K562 (cell line): ENCODE measurements at regions not wholly inside any gene's neighbourhood (a gene's known extent, or its start where the extent isn't known, plus 50 kb on each side); places are given as distances from the start of the nearest gene placed in this dataset.
"Not testable (repeated sequence)": the region's sequence is repeated elsewhere in the genome, so short reads cannot be mapped to it uniquely, and the experiment has no call there.

ENCODE experiments used
- ATAC-seq: fragments of 200-7000 bp; cut with Tn5 transposase; 3 replicates; pipeline ENCODE4 v1.9.1; 2020; ENCODE audit warnings: moderate library complexity
- BruUV-seq: library from RNA; stranded (reverse); fragments of 400-500 nt; replicated peaks from 2 replicates; lab custom pipeline; 2021; lab: Mats Ljungman, UMichigan
- CTCF ChIA-PET: fragments of 300-600 bp; formaldehyde crosslinking; extraction: SDS; loops from one replicate; lab custom pipeline; 2021; ENCODE audit warnings: low intra/inter-chr PET ratio; lab: Yijun Ruan, JAX
- POLR2A ChIA-PET: fragments of 300-600, 350-650 bp; sonication (Branson Sonifier 250); formaldehyde crosslinking; extraction: SDS; loops from one replicate; lab custom pipeline; 2021; ENCODE audit warnings: antibody characterized with exemption, inconsistent platforms; lab: Yijun Ruan, JAX
- DNase-seq, 4 experiments: peaks; one replicate each; pipeline versions ENCODE4 v3.0.0 to v3.0.0-alpha.2; 2011 to 2018; ENCODE audit warnings: low spot score in 3 of 4, mixed read lengths in 3 of 4; ENCODE audit errors: extremely low read depth in 1 of 4
- FAIRE-seq: peaks from 2 replicates; lab custom pipeline; 2011; peaks lifted over from hg19 to GRCh38; lab: Jason Lieb, UNC
- H2AFZ ChIP-seq: 2 replicates; pipeline ENCODE4 v1.6.0; 2011; ENCODE audit warnings: low read depth, low read length, control low read depth, inconsistent platforms
- H3K27ac ChIP-seq: fragments of 200-600 bp; 3 replicates; pipeline ENCODE4 v1.8.0; 2011; ENCODE audit warnings: low read depth, mild to moderate bottlenecking, control low read depth, inconsistent platforms, low read length, moderate library complexity, mixed read lengths; ENCODE audit errors: extremely low read depth
- H3K27me3 ChIP-seq, 2 experiments: fragments of 300-600 bp in 1 of 2; 2 replicates in 1 of 2; 3 replicates in 1 of 2; pipeline versions ENCODE4 v1.6.0 to v1.8.0; 2011; ENCODE audit warnings: inconsistent platforms in 2 of 2, low read length in 2 of 2, mild to moderate bottlenecking in 1 of 2, mixed read lengths in 1 of 2, moderate library complexity in 1 of 2; ENCODE audit not compliant: control insufficient read depth in 2 of 2, insufficient read depth in 2 of 2
- H3K36me3 ChIP-seq: fragments of 300-600 bp; 3 replicates; pipeline ENCODE4 v1.8.0; 2011; ENCODE audit warnings: mild to moderate bottlenecking, low read length, inconsistent platforms; ENCODE audit not compliant: control insufficient read depth, insufficient read depth
- H3K4me1 ChIP-seq, 2 experiments: fragments of 200-600 bp in 1 of 2; replicated peaks in 1 of 2; 2 replicates in 1 of 2; 3 replicates in 1 of 2; pipeline versions ENCODE4 v1.5.1 to v1.8.0; 2011; ENCODE audit warnings: inconsistent platforms in 2 of 2, low read length in 2 of 2, mild to moderate bottlenecking in 1 of 2, mixed read lengths in 1 of 2, moderate library complexity in 1 of 2; ENCODE audit not compliant: control insufficient read depth in 2 of 2, insufficient read depth in 2 of 2
- H3K4me2 ChIP-seq: 2 replicates; pipeline ENCODE4 v1.6.1; 2011; ENCODE audit warnings: low read length, control low read depth, inconsistent platforms, mixed read lengths; ENCODE audit not compliant: insufficient read depth
- H3K4me3 ChIP-seq: fragments of 200-600 bp; sonication (generic), shearing (Covaris generic); 2 replicates; pipeline ENCODE4 v1.5.1; 2016; ENCODE audit warnings: control low read depth, inconsistent platforms
- H3K79me2 ChIP-seq: fragments of 200-600 bp; 3 replicates; pipeline ENCODE4 v1.8.0; 2011; ENCODE audit warnings: low read length, inconsistent platforms; ENCODE audit not compliant: control insufficient read depth, insufficient read depth
- H3K9ac ChIP-seq, 2 experiments: 2 replicates each; pipeline versions ENCODE4 v1.6.0 to v1.6.1; 2011; ENCODE audit warnings: low read depth in 2 of 2, low read length in 2 of 2, control low read depth in 1 of 2, inconsistent platforms in 1 of 2, mild to moderate bottlenecking in 1 of 2, mixed read lengths in 1 of 2; ENCODE audit not compliant: insufficient read depth in 1 of 2
- H3K9me1 ChIP-seq: one replicate; pipeline ENCODE4 v1.6.0; 2011; ENCODE audit warnings: inconsistent platforms, mild to moderate bottlenecking, low read length, moderate library complexity; ENCODE audit not compliant: control insufficient read depth, insufficient read depth
- H3K9me3 ChIP-seq: replicated peaks from 2 replicates; pipeline ENCODE4 v1.5.1; 2011; ENCODE audit warnings: low read depth, low read length, inconsistent platforms; ENCODE audit not compliant: control insufficient read depth, insufficient read depth
- H4K20me1 ChIP-seq: replicated peaks from 2 replicates; pipeline ENCODE4 v1.6.1; 2011; ENCODE audit warnings: low read length, inconsistent platforms, mixed read lengths; ENCODE audit not compliant: control insufficient read depth, insufficient read depth
- ARID3B ChIP-seq: fragments of 250-450 bp; sonication (Bioruptor Pico); IDR thresholded peaks from 2 replicates; pipeline ENCODE4 v1.4.0; 2020; ENCODE audit warnings: borderline replicate concordance
- NFE2 ChIP-seq: IDR thresholded peaks from 2 replicates; pipeline ENCODE4 v1.6.1; 2014; ENCODE audit warnings: antibody characterized with exemption, low read depth
- TGIF2 ChIP-seq: sonication (generic); formaldehyde crosslinking; IDR thresholded peaks from 2 replicates; pipeline ENCODE4 v1.8.1; 2022; ENCODE audit warnings: mild to moderate bottlenecking, missing genetic modification reagents, moderate library complexity
- ZNF407 ChIP-seq: fragments of 450-650 bp; IDR thresholded peaks from 2 replicates; pipeline ENCODE4 v1.6.1; 2016; ENCODE audit warnings: low read depth
- WGBS: fragments of 100-300 bp; shearing (Covaris generic); methylation state at CpG from one replicate; pipeline ENCODE4 v1.1.6; 2016; ENCODE audit warnings: low coverage, mixed read lengths; ENCODE audit not compliant: insufficient coverage; ENCODE audit errors: missing lambda C conversion rate; 5-methylcytosine and 5-hydroxymethylcytosine counted together
- in situ Hi-C: fragments of 300-500 bp; cut with MboI; formaldehyde crosslinking; loops from 4 replicates; pipeline ENCODE4 v1.15.0; 2018; ENCODE audit warnings: inconsistent platforms, mixed read lengths
- intact Hi-C: fragments of 100-400 bp; cut with micrococcal nuclease; formaldehyde crosslinking; loops from 2 replicates; pipeline ENCODE4 v1.14.2; 2022
- TF ChIP-seq, protein P1 (sequence below), 3 experiments: fragments of 200-800 bp in 1 of 3; fragments of 250-450 bp in 1 of 3; fragments of 450-650 bp in 1 of 3; sonication (Bioruptor Pico) in 1 of 3; sonication (Bioruptor generic) in 1 of 3; formaldehyde crosslinking in 1 of 3; IDR thresholded peaks; 2 replicates each; pipeline versions ENCODE4 v1.6.1 to v1.8.0; 2016 to 2022; ENCODE audit warnings: mild to moderate bottlenecking in 2 of 3, missing genetic modification characterization in 2 of 3, missing compliant biosample characterization in 1 of 3, moderate library complexity in 1 of 3

GRCh38 chr14:83006121-83006670 lies 1472.5 kb upstream of the SEL1L start (continued):
- no peak for TF ChIP-seq ARID3B
- TF ChIP-seq TGIF2 (CRISPR knock-in tag), result no peak
- TF ChIP-seq, protein P1, sequence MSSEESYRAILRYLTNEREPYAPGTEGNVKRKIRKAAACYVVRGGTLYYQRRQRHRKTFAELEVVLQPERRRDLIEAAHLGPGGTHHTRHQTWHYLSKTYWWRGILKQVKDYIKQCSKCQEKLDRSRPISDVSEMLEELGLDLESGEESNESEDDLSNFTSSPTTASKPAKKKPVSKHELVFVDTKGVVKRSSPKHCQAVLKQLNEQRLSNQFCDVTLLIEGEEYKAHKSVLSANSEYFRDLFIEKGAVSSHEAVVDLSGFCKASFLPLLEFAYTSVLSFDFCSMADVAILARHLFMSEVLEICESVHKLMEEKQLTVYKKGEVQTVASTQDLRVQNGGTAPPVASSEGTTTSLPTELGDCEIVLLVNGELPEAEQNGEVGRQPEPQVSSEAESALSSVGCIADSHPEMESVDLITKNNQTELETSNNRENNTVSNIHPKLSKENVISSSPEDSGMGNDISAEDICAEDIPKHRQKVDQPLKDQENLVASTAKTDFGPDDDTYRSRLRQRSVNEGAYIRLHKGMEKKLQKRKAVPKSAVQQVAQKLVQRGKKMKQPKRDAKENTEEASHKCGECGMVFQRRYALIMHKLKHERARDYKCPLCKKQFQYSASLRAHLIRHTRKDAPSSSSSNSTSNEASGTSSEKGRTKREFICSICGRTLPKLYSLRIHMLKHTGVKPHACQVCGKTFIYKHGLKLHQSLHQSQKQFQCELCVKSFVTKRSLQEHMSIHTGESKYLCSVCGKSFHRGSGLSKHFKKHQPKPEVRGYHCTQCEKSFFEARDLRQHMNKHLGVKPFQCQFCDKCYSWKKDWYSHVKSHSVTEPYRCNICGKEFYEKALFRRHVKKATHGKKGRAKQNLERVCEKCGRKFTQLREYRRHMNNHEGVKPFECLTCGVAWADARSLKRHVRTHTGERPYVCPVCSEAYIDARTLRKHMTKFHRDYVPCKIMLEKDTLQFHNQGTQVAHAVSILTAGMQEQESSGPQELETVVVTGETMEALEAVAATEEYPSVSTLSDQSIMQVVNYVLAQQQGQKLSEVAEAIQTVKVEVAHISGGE (CRISPR knock-in tag; IDR thresholded peaks at IDR 0.05), result no peak
- no peak for TF ChIP-seq NFE2
- TF ChIP-seq ZNF407, result no peak

DNA sequence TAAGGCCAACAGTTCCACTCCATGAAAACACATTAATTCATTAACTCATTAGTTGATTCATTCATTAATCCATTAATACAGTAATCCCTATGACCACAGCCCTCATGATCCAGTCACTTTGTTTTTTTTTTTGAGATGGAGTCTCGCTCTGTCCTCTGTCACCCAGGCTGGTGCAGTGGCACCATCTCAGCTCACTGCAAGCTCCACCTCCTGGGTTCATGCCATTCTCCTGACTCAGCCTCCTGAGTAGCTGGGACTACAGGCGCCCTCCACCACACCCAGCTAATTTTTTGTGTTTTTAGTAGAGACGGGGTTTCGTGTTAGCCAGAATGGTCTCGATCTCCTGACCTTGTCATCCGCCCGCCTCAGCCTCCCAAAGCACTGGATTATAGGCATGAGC lies 1473.4 kb upstream of the SEL1L start:
- H3K4me2 ChIP-seq, POLR2A ChIA-PET, H3K27ac ChIP-seq, H3K79me2 ChIP-seq, in situ Hi-C loops, intact Hi-C loops, H3K9ac ChIP-seq, H3K9me1 ChIP-seq, FAIRE-seq, H2AFZ ChIP-seq, H3K36me3 ChIP-seq, H3K9me3 ChIP-seq, H3K27me3 ChIP-seq, ATAC-seq, H3K4me3 ChIP-seq, CTCF ChIA-PET, DNase-seq, H3K4me1 ChIP-seq, H4K20me1 ChIP-seq, BruUV-seq: not testable (repeated sequence)
- WGBS, result 2% methylated on average over 7 of the region's 7 CpGs
